Left colon (tissue), 2 donors: ENCODE measurements at regions not wholly inside any gene's neighbourhood (a gene's known extent, or its start where the extent isn't known, plus 50 kb on each side); places are given as distances from the start of the nearest gene placed in this dataset.

ENCODE experiments used
- ATAC-seq: fragments of 200-7000 bp; cut with Tn5 transposase; one replicate; pipeline ENCODE4 v1.9.1; 2020; ENCODE audit warnings: mild to moderate bottlenecking, moderate library complexity
- DNase-seq, 2 donors: peaks; one replicate each; pipeline ENCODE4 v3.0.0-alpha.2; 2020
- intact Hi-C, 2 donors: fragments of 100-400 bp; cut with DNase I in 1 of 2; cut with micrococcal nuclease in 1 of 2; formaldehyde crosslinking; loops; one replicate each; pipeline versions ENCODE4 v1.11.2 to v1.14.0; 2022; cut with DNase I, micrococcal nuclease
- donor health status: DM: no; HTN: no; CAD: no.
- donor health status: DM: yes; HTN: yes; CAD: no.

DNA sequence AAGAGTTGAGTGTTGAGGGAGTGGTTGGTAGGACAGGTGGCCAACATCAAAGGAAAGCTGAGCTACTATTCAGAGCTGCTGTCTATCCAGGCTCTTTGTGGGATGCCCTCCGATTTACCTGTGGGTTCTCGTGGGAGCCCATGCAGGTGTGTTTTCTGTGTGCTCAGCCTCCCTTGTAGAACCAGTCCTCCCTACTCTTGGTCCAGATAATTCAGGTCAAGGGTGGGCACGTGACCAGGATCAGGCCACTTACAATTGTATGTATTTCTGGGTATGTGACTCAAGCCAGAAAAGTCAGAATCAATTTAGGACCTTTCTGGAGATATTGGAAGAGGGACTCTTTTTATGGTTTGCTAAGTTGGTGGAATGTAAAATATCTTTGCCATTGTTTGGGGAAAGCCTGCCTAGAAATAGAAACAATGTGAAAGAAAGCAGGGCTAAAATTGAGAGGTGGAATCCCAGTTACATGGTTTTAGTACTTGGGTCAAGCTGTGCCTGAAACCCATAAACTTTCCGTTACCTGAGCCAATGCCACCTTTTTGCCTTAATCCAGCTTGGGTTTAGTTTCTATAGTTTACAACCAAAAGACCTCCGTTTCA lies 93.2 kb downstream of the PDCL3 start:
- DNase-seq (no peak), ATAC-seq (no peak)
- intact Hi-C loops: no loop called here

DNA sequence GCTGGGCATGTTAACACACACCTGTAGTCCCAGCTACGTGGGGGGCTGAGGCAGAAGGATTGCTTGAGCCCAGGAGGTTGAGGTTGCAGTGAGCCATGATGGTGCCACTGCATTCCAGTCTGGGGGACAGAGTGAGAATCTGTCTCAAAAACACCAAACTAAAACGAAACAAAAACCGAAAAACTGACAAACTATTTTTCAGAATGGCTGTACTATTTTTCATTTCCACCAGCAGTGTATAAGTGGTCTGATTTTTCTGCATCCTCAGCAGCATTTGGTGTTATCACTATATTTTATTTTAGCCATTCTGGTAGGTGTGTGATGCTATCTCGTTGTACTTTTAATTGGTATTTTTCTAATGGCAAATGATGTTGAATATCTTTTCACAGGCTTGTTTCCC lies 95.2 kb downstream of the PDCL3 start:
- intact Hi-C loops: no loop called here
- DNase-seq (no peak), ATAC-seq (no peak)

DNA sequence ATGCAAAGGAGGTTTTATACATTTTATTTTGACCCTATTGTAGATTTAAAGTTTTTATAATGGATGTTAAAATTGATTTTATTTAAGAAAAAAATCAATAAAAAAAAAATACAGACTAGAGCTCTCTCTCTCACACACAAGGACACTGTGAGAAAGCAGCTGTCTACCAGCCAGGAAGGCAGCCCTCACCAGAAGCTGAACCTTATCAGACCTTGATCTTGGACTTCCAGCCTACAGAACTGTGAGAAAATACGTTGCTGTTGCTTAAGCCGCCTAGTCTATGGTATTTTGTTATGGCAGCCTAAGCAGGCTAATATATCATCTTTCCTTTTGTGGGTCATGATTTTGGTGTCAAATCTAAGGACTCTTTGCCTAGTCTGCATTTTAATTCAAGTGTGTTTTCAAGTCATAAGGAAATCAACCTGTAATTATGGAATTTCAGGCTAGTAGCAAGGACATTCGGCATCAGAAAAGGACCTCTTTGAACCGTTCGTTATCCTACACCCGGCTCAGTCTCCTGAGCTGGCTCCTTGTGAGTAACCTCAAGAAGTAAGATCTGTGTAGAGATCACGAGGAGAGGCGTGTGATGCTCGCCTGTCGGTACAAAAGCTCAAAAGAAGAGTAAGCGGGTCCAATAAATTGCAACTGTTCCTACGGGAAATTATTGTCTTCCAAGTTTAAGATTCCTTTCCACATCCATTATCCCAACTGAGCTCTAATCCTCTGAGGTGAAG lies 98.2 kb downstream of the PDCL3 start:
- DNase-seq (no peak), ATAC-seq (no peak)
- intact Hi-C loops: no loop called here

DNA sequence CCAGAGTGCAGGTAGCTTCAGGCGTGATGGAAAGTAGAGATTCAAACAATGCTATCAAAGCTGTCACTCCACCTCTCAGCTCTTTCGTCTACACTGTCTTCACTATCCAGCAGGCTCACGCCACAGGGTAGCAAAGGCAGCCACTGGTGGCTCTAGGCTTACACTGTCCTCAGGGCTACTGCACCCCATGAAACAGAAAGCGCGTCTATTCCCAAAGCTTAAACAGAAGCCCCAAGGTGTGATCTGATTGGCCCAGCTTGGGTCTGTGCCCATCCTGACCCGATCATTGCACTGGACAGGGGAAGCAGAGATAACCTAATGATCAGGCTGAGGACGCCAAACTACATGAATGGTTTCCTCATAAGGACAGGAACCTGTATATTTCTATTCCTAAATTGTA lies 100.1 kb downstream of the PDCL3 start:
- DNase-seq (no peak), ATAC-seq (no peak)
- intact Hi-C loops: no loop called here

DNA sequence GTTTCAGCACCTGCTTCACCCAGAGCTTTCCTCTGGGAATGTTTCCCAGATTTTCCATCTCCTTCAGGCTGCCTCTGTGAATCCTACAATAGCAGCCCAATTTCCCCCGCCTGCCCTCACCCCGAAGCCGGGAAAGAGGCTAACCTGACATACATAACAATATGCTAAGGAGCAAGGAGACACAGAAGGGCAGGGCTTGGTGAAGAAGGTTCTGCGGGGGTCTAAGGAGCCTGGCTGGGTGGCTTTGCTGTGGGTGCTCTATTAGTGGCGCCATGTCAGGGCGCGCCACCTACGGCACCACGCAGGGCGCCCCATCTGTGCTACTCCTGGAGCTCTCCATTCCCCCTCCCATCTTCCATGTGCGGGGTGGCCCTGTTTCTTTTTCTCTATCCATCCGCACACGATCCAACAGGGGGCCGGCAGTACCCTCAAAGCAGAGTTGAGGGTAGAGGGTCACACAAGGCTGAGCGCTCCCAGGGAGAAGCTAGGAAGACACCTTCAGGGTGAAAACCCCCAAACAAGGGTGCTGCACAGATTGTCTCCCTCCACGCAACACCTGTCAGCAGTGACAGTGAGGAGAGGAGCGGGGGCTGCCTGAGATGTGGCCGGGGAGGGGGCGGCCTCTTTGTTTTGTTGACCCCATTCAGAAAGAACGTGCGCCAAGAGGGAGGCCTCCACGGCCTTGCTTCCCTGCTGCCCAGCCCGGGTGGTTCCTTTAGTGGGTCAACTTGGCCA lies 101.4 kb downstream of the PDCL3 start:
- DNase-seq (no peak), ATAC-seq (no peak)
- intact Hi-C loops: no loop called here

DNA sequence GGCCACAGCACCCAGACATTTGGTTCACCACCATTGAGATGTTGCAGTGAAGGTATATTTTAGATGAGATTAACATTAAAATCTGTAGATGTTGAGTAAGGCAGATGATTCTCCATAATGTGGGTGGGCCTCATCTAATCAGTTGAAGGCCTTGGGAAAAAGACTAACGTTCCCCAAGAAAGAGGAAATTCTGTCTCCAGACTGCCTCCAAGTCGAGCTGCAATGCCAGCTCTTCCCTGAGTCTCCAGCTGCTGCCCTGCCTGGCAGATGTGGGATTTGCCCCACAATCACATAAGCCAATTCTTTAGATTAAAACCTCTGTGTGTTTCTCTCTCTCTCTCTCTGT lies 101.9 kb downstream of the PDCL3 start:
- no peak for ATAC-seq
- intact Hi-C loops: no loop called here
- no peak for DNase-seq

DNA sequence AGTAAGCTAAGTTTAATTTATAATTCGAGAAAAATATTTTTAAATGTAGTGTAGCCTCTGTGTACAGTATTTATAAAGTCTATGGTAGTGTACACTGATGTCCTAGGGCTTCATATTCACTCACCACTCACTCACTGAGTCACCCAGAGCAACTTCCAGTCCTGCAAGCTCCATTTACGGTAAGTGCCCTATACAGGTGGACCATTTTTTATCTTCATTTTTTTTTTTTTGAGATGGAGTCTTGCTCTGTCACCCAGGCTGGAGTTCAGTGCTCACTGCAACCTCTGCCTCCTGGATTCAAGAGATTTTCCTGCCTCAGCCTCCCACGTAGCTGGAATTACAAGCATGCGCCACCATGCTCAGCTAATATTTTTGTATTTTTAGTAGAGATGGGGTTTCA lies 104.2 kb downstream of the PDCL3 start:
- intact Hi-C loops: no loop called here
- DNase-seq (no peak), ATAC-seq (no peak)

DNA sequence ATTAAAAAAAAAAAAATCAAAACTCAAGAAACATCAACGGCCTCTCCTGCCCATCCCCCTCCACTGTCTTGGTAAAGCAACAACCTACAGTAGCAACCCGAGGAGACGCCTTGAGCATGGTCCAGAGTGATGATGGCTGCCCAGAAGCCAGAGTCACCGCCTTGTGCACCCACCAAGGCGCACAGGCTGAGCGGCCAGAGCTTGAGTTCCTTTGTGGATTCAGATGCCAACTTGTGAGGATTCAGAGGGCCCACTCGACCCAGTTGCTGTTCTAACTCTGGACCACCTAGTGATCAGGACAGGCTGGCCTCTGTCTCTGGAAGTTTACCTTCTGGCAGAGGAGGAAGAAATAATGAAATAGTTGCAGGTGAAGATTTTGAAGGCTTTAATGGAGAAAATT lies 105.0 kb downstream of the PDCL3 start:
- DNase-seq (no peak), ATAC-seq (no peak)
- intact Hi-C loops: no loop called here

DNA sequence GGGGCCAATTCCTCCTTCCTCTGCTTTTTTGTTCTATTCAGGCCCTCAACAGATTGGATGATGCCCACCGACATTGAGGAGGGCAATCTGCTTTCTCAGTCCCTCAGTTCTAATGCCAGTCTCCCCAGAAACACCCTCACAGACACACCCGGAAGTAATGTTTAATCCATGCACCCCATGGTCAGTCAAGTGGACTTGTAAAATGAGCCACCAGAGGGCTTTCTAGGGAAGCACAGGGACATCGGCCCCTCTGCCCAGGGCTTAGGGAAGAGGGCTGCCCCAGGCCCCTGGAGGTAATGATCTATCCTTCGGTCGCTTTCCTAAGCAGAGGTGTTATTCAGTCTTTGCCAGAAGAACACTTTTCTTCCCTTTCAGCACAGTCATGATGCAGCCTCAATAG lies 107.4 kb downstream of the PDCL3 start:
- intact Hi-C loops: no loop called here
- no peak for DNase-seq
- ATAC-seq: no peak

DNA sequence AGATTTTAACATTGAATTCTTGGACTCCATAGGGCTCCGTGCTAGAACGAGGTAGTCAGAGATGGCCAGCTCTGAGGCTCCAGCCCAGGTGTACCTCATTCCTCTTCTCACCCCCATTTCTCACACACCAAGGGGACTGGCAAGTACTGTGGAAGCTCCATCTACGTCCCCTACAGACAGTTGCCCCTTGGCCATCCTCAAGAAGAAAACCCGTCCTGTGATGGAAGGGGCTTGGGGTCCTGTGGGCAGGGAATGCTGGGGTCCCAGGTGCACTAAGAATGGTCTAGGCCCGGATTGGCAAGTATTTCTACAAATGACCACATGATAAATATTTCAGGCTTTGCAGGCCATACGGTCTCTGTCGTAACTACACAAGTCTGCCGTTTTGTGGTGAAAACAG lies 110.3 kb downstream of the PDCL3 start:
- ATAC-seq (no peak), DNase-seq (no peak)
- intact Hi-C loops: no loop called here

DNA sequence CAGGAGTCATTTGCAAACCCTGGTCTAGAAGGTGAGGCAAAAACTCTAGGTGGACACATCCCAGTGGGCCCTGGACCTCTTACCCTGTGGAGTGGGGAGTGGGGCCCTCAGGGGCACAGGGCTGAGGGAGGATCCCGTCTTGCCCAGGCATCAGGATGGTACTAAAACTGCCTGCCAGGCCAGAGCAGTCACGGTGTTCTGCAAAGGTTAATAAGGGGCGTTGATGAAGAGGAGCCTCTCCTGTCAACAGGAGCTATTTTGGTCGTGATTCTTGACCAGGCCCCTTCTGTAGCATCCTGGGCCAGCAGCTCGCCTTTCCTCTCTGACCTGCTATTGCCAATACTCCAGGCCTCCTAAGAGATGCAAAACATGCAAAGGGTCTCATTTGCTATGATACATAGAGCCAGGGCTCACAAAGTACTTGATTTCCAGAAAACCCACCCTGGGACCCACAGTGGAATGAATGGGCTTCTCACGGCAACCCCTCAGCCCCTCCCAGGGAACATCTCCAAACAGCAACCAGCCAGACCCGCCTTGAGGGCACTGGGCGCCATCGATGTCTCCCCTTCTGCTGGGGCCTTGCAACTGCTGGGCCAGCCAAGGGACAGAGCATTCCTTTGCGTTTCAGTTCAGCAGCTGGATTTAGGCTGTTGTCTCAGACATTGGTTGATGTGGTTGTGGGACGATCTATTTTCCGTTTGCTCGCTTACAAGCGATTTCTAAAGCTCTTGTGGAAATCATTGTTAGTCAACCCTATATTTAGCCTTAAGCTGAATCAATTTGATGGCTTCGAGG lies 111.1 kb downstream of the PDCL3 start:
- DNase-seq (no peak), ATAC-seq (no peak)
- intact Hi-C loops: no loop called here

DNA sequence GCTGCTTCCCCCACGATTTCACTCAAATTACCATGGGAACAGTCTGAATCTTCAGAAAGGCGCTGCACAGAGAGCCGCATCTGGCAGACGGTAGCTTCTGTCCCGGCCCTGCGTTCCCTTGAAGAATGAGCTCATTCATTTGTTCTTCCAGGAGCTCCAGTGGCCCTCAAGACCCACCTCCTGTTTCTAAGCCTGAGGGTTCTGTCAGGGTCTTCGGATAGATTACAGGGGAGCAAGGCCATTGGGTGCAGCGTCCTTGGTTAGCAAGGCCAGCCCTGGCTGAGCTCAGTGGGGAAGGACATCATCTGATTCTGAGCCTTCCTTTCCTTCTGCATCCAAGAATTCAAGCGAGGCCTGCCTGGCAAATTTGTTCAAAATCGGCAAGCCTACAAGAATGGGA lies 111.9 kb downstream of the PDCL3 start:
- DNase-seq: no peak
- intact Hi-C loops: no loop called here
- ATAC-seq: no peak

DNA sequence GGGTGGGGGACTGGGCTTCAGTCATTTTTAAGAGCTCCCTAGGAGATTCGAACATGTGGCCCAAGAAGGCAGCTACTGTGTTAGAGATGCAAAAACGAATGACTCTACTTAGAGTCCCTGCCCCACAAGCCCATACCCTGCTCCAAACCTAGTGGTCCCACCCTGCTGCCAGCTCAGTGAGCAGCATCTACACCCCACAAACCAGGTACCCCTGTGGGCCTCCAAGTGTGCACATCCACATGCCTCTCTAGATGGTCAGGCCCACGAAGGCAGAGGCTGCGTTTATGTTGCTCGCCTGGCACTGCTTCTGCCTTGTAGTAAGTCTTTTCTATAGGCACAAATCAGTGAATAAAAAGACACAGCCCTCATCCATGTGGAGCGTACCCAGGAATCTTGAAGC lies 112.6 kb downstream of the PDCL3 start:
- intact Hi-C loops: no loop called here
- no peak for ATAC-seq

DNA sequence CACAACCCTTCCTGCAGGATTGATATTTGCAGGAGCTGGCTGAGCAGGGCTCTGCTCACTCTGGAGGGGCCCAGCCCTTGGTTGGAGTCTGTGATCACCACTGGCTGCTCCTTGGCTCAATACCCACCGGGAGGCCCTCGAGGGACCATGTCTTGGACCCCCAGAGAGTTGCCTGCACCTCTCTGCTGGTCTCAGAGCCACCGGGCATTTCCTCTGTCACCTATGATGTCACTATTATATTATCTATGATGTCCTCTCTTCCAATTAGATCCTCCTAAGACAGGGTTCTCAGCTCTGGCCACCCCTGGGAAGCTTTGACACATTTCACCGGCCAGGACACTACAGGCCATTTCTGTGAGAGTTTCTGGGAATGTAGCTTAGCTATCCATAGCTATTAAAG lies 113.1 kb downstream of the PDCL3 start:
- intact Hi-C loops: no loop called here
- DNase-seq (no peak), ATAC-seq (no peak)

More for the DNA sequence above, 112.6 kb downstream of the PDCL3 start:
- no peak for DNase-seq

DNA sequence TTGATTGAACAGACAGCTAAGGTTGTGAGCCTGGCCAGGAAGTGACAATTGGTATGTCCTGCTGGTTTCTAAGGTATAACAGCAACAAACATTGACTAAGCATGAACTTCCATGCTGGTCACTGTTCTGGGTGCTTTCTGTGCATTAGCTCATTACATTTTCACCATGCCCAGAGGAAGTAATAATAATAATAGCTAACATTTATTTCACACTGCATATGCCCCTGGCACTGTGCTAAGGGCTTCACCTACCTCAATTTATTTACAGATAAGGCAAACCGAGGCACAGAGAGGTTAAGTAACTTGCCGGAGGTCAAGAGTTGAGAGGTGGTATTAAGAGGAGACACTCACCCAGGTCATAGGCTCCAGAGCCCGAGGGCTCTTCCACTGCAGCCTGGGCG lies 113.6 kb downstream of the PDCL3 start:
- intact Hi-C loops: no loop called here
- DNase-seq (no peak), ATAC-seq (no peak)

DNA sequence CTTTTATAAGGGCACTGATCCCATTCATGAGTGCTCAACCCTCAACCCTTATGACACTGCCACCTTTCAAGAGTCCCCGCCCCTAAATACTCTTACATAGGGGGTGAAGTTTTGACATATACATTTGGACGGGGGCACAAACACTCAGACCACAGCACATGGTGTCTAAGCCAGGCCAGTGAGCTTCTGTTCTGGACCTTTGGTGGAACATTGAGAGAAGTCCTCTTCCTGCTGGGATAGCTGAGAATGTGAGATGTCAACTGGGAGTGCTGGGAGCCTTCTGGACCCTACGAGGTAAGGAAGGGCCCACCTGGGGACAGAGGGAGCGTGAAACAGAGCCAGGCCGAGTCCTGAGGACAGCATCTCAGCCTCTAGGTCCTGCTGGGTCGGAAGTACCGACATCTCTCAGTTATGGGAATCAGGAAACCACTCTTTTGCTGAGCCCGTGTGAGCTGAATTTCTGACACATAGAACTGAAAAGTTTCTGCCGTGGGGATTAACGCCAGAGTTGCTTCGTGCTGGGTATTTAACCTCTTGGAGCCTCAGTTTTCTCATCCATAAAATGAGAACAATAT lies 114.9 kb downstream of the PDCL3 start:
- intact Hi-C loops: no loop called here
- DNase-seq: no peak
- ATAC-seq: no peak

DNA sequence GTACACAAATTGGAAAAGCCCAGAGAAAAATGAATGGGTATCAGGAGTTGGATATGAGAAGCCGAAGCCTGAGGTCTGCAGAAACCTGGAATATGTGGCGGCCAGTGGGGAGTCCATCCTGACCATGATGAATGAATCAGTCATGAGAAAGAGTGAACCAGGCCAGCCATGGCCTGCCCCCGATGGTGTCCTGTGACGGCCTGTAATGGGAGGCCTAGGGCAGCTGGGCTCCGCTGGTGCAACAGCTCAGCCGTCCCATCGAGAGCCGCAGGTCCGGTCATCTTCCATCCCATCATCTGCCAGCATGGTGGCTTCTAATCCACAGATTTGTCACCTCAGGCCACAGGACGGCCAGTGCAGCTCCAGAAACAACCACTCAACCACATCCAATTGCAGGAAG lies 116.4 kb downstream of the PDCL3 start:
- no peak for DNase-seq
- ATAC-seq: no peak
- intact Hi-C loops: no loop called here

DNA sequence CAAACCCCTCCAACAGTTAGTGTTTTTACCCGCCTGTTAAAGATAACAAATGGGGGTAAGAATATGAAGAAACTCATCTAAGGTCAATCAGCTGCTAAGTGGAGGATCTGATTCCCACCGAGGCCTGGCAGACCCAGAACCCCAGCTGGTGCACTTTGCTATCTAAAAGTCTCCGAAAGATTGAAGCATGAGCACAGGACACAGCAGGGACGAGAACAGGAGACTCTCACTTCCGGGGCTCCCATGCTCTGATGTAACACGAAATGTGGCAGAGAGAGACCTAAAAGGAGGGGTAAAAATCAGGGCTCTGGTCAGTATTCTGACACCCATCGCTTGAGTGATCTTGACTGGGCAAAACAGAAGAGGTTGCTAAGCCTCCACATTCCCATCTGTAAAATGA lies 119.7 kb downstream of the PDCL3 start:
- DNase-seq: no peak
- no peak for ATAC-seq
- intact Hi-C loops: no loop called here

DNA sequence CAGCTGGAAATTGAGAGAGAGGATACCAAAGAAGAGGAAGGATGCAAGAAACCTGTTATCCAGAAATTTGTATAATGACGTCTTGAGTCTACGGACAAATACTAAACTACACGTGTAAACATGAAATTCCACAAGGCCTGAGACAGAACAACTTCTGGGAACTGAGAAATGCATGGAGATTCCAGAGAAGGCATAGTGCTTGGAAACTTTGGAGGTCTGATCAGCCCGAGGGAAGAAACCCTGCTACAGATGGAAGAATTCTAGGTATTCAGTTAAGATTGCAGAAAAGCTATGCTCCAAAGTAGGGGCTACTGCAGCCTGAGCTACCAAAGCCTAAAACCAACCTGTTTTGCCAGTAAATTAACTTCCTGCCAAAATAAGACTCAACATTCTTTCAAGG lies 120.4 kb downstream of the PDCL3 start:
- DNase-seq: no peak
- ATAC-seq: no peak
- intact Hi-C loops: no loop called here

DNA sequence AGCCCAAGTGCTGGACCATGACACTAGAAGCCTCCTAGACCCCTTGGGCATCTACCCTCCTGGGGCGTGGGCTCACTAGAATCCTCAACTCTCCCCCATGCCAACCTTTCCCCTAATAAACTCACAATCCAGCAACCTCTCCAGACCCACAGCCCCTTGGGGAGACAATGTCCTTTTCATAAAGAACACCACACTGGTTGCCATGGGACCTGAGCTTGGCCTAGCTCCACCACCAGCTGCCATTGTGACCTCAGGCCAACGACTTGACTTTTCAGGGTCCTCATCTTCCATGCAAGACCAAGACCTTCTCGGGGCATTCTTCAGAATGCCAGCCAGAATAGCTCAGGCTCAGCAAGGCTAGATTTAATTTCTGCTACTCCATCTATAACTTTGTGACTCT lies 128.1 kb upstream of the NPAS2 start:
- ATAC-seq (no peak), DNase-seq (no peak)
- intact Hi-C loops: no loop called here
